ENCODE measurements at regions not wholly inside any gene's neighbourhood (a gene's known extent, or its start where the extent isn't known, plus 50 kb on each side); places are given as distances from the start of the nearest gene placed in this dataset.
"Not testable (repeated sequence)": the region's sequence is repeated elsewhere in the genome, so short reads cannot be mapped to it uniquely, and the experiment has no call there.

DNA sequence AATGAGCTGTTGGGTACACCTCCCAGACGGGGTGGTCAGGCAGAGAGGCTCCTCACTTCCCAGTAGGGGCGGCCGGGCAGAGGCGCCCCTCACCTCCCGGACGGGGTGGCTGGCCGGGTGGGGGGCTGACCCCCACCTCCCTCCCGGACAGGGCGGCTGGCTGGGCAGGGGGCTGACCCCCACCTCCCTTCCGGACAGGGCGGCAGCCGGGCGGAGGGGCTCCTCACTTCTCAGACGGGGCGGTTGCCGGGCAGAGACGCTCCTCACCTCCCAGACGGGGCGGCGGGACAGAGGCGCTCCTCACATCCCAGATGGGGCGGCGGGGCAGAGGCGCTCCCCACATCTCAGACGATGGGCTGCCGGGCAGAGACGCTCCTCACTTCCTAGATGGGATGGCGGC is 105.6 kb upstream of the ALDH1A3 start:
- TF ChIP-seq POLR2AphosphoS5 (IDR thresholded peaks at IDR 0.05; ENCODE audit: low read depth, low read length); POLR2A (IDR thresholded peaks at IDR 0.05; ENCODE audit: control extremely low read depth in 1 of 2, low read depth in 2 of 2, low read length in 2 of 2); TEAD4 (IDR thresholded peaks at IDR 0.05; ENCODE audit: low read depth, low read length); SP1 (IDR thresholded peaks at IDR 0.05; ENCODE audit: low read depth, low read length); YY1 (IDR thresholded peaks at IDR 0.05; ENCODE audit: low read depth, low read length); GABPA (IDR thresholded peaks at IDR 0.05; ENCODE audit: borderline replicate concordance, insufficient read depth, low read length); CBX8 (IDR thresholded peaks at IDR 0.05; ENCODE audit: borderline replicate concordance, low read depth, low read length); GTF2F1 (IDR thresholded peaks at IDR 0.05; ENCODE audit: borderline replicate concordance, low read depth, low read length); EGR1 (IDR thresholded peaks at IDR 0.05; ENCODE audit: borderline replicate concordance, low read depth, low read length); EP300 (IDR thresholded peaks at IDR 0.05; ENCODE audit: borderline replicate concordance in 1 of 2, low read depth in 2 of 2, low read length in 2 of 2); EZH2 (IDR thresholded peaks at IDR 0.05; ENCODE audit: low read depth, low read length, severe bottlenecking): not testable (repeated sequence)
- TF ChIP-seq, protein P1, sequence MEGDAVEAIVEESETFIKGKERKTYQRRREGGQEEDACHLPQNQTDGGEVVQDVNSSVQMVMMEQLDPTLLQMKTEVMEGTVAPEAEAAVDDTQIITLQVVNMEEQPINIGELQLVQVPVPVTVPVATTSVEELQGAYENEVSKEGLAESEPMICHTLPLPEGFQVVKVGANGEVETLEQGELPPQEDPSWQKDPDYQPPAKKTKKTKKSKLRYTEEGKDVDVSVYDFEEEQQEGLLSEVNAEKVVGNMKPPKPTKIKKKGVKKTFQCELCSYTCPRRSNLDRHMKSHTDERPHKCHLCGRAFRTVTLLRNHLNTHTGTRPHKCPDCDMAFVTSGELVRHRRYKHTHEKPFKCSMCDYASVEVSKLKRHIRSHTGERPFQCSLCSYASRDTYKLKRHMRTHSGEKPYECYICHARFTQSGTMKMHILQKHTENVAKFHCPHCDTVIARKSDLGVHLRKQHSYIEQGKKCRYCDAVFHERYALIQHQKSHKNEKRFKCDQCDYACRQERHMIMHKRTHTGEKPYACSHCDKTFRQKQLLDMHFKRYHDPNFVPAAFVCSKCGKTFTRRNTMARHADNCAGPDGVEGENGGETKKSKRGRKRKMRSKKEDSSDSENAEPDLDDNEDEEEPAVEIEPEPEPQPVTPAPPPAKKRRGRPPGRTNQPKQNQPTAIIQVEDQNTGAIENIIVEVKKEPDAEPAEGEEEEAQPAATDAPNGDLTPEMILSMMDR (IDR thresholded peaks at IDR 0.05; ENCODE audit: control extremely low read depth in 1 of 3, insufficient read depth in 1 of 3, low read depth in 1 of 3, low read length in 3 of 3), result not testable (repeated sequence)
- TF ChIP-seq, protein P2, sequence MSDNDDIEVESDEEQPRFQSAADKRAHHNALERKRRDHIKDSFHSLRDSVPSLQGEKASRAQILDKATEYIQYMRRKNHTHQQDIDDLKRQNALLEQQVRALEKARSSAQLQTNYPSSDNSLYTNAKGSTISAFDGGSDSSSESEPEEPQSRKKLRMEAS (IDR thresholded peaks at IDR 0.05), result not testable (repeated sequence)

Data from H1 (cell line).